ENCODE measurements at regions not wholly inside any gene's neighbourhood (a gene's known extent, or its start where the extent isn't known, plus 50 kb on each side); places are given as distances from the start of the nearest gene placed in this dataset.

GRCh38 chr9:78575081-78575480 lies 278.2 kb downstream of the PSAT1 start (continued):
- TF ChIP-seq POLR2A (IDR thresholded peaks at IDR 0.05; ENCODE audit: control extremely low read depth in 1 of 2, low read depth in 2 of 2, low read length in 2 of 2) = no peak
- no peak for TF ChIP-seq CTCF (IDR thresholded peaks at IDR 0.05; ENCODE audit: control extremely low read depth in 1 of 3, insufficient read depth in 1 of 3, low read depth in 1 of 3, low read length in 3 of 3)
- TF ChIP-seq SAP30 (IDR thresholded peaks at IDR 0.05; ENCODE audit: insufficient read depth, insufficient replicate concordance, low read length) = no peak
- TF ChIP-seq RXRA (IDR thresholded peaks at IDR 0.05; ENCODE audit: insufficient read depth, low read depth, low read length) = no peak
- no peak for TF ChIP-seq HDAC2 (IDR thresholded peaks at IDR 0.05; ENCODE audit: borderline replicate concordance in 1 of 2, low read depth in 2 of 2, low read length in 2 of 2)
